ENCODE measurements at regions not wholly inside any gene's neighbourhood (a gene's known extent, or its start where the extent isn't known, plus 50 kb on each side); places are given as distances from the start of the nearest gene placed in this dataset.

GRCh38 chr4:164623099-164623498 is 130.8 kb upstream of the SMIM31 start:
- TF ChIP-seq CTCF (IDR thresholded peaks at IDR 0.05; ENCODE audit: low read length) (no peak), EZH2 (optimal IDR thresholded peaks at IDR 0.05; ENCODE audit: low read depth, low read length) (no peak), EZH2phosphoT487 (IDR thresholded peaks at IDR 0.05; ENCODE audit: low read length) (no peak)
